ENCODE measurements at regions not wholly inside any gene's neighbourhood (a gene's known extent, or its start where the extent isn't known, plus 50 kb on each side); places are given as distances from the start of the nearest gene placed in this dataset.

GRCh38 chr4:85062466-85062865 is 96.0 kb upstream of the WDFY3 start:
- TF ChIP-seq, protein P1, sequence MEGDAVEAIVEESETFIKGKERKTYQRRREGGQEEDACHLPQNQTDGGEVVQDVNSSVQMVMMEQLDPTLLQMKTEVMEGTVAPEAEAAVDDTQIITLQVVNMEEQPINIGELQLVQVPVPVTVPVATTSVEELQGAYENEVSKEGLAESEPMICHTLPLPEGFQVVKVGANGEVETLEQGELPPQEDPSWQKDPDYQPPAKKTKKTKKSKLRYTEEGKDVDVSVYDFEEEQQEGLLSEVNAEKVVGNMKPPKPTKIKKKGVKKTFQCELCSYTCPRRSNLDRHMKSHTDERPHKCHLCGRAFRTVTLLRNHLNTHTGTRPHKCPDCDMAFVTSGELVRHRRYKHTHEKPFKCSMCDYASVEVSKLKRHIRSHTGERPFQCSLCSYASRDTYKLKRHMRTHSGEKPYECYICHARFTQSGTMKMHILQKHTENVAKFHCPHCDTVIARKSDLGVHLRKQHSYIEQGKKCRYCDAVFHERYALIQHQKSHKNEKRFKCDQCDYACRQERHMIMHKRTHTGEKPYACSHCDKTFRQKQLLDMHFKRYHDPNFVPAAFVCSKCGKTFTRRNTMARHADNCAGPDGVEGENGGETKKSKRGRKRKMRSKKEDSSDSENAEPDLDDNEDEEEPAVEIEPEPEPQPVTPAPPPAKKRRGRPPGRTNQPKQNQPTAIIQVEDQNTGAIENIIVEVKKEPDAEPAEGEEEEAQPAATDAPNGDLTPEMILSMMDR (IDR thresholded peaks at IDR 0.05): no peak
- TF ChIP-seq POLR2AphosphoS5 (IDR thresholded peaks at IDR 0.05): no peak
- no peak for TF ChIP-seq POLR2A (IDR thresholded peaks at IDR 0.05; ENCODE audit: low read depth)

All from esophagus muscularis mucosa (tissue), 3 donors.